Naive thymus-derived CD4-positive, alpha-beta T cell (primary cell): ENCODE measurements at regions not wholly inside any gene's neighbourhood (a gene's known extent, or its start where the extent isn't known, plus 50 kb on each side); places are given as distances from the start of the nearest gene placed in this dataset.

Experiments used
- ATAC-seq: fragments of 150-1000 bp; cut with Tn5 transposase; 2 replicates; pipeline ENCODE4 v1.10.0; 2021; ENCODE audit warnings: mild to moderate bottlenecking, moderate library complexity
- CTCF ChIA-PET: fragments of 350-600 bp; sonication (Branson Sonifier 250); formaldehyde crosslinking; loops from one replicate; lab custom pipeline; 2021; ENCODE audit warnings: antibody characterized with exemption; lab: Charles Lee
- POLR2A ChIA-PET: fragments of 350-600 bp; sonication (Branson Sonifier 250); formaldehyde crosslinking; loops from one replicate; lab custom pipeline; 2021; ENCODE audit warnings: antibody characterized with exemption, inconsistent platforms; lab: Charles Lee
- DNase-seq, 9 donors: peaks; one replicate each; pipeline versions ENCODE4 v3.0.0 to v3.0.0-alpha.2; 2020 to 2022; ENCODE audit warnings: mixed read lengths in 1 of 9
- H3K27ac ChIP-seq: one replicate; pipeline ENCODE4 v1.7.0; 2013; ENCODE audit warnings: mild to moderate bottlenecking, low read depth, low read length, moderate library complexity
- H3K27me3 ChIP-seq, 2 donors: one replicate each; pipeline ENCODE4 v1.7.0; 2013; ENCODE audit warnings: low read length in 2 of 2, mild to moderate bottlenecking in 2 of 2, moderate library complexity in 2 of 2; ENCODE audit not compliant: control insufficient read depth in 2 of 2, insufficient read depth in 2 of 2
- H3K36me3 ChIP-seq, 3 experiments: 1 replicate in 2 of 3; 2 replicates in 1 of 3; pipeline ENCODE4 v1.7.0; 2013; ENCODE audit warnings: low read length in 3 of 3, mild to moderate bottlenecking in 3 of 3, moderate library complexity in 1 of 3; ENCODE audit not compliant: insufficient read depth in 3 of 3, control insufficient read depth in 2 of 3
- H3K4me1 ChIP-seq, 2 donors: one replicate each; pipeline ENCODE4 v1.7.0; 2013; ENCODE audit warnings: low read length in 2 of 2, mild to moderate bottlenecking in 2 of 2, moderate library complexity in 1 of 2; ENCODE audit not compliant: control insufficient read depth in 2 of 2, insufficient read depth in 2 of 2
- H3K4me3 ChIP-seq: 2 replicates; pipeline ENCODE4 v1.7.0; 2013; ENCODE audit warnings: mild to moderate bottlenecking, low read length
- H3K9me3 ChIP-seq, 3 experiments: 1 replicate in 2 of 3; 2 replicates in 1 of 3; pipeline ENCODE4 v1.7.0; 2013; ENCODE audit warnings: low read length in 3 of 3; ENCODE audit not compliant: control insufficient read depth in 2 of 3
- H3K27ac Mint-ChIP-seq, 9 donors: one replicate each; pipeline ENCODE4 v1.8.0; 2020 to 2022; ENCODE audit warnings: mixed read lengths in 9 of 9, mild to moderate bottlenecking in 8 of 9, moderate library complexity in 5 of 9, inconsistent platforms in 2 of 9
- H3K27me3 Mint-ChIP-seq, 5 donors: one replicate each; pipeline ENCODE4 v1.8.0; 2021 to 2022; ENCODE audit warnings: mixed read lengths in 5 of 5, mild to moderate bottlenecking in 1 of 5
- H3K36me3 Mint-ChIP-seq, 5 donors: one replicate each; pipeline ENCODE4 v1.8.0; 2020 to 2022; ENCODE audit warnings: mixed read lengths in 5 of 5, mild to moderate bottlenecking in 3 of 5, inconsistent platforms in 1 of 5
- H3K4me1 Mint-ChIP-seq, 7 donors: one replicate each; pipeline ENCODE4 v1.8.0; 2020 to 2022; ENCODE audit warnings: mixed read lengths in 7 of 7, mild to moderate bottlenecking in 3 of 7, inconsistent platforms in 1 of 7
- H3K4me3 Mint-ChIP-seq, 10 donors: one replicate each; pipeline ENCODE4 v1.8.0; 2020 to 2022; ENCODE audit warnings: mild to moderate bottlenecking in 10 of 10, mixed read lengths in 10 of 10, moderate library complexity in 6 of 10, inconsistent platforms in 2 of 10
- H3K9me3 Mint-ChIP-seq, 11 donors: one replicate each; pipeline ENCODE4 v1.8.0; 2020 to 2022; ENCODE audit warnings: mixed read lengths in 11 of 11, mild to moderate bottlenecking in 4 of 11, inconsistent platforms in 1 of 11, moderate library complexity in 1 of 11
- intact Hi-C, 2 donors: fragments of 100-400 bp; cut with micrococcal nuclease; formaldehyde crosslinking; loops; one replicate each; pipeline ENCODE4 v1.15.1; 2023

GRCh38 chr12:127621366-127621765, 645.6 kb upstream of the TMEM132C start:
- H3K4me1 Mint-ChIP-seq, result no peaks in the 10 kb centered on the region
- no peaks in the 10 kb centered on the region for H3K27me3 Mint-ChIP-seq
- Histone ChIP-seq H3K27ac (no peak overlapping the region), H3K4me1 (no peaks in the 10 kb centered on the region), H3K4me3 (no peak overlapping the region), H3K27me3 (no peaks in the 10 kb centered on the region), H3K9me3 (no peaks in the 10 kb centered on the region), H3K36me3 (no peaks in the 10 kb centered on the region)
- H3K36me3 Mint-ChIP-seq, result peaks cover 0 to 5% (median 0%) of the 10 kb centered on the region in 5 donors
- DNase-seq (no peak), ATAC-seq (no peak)
- intact Hi-C loops, result no loop called here
- H3K9me3 Mint-ChIP-seq, result peaks cover 2 to 17% (median 6%) of the 10 kb centered on the region in 11 donors
- ChIA-PET CTCF (no interaction called here), POLR2A (no interaction called here)
- no peak overlapping the region for H3K27ac Mint-ChIP-seq
- H3K4me3 Mint-ChIP-seq, result no peak overlapping the region

- Histone ChIP-seq H3K4me3 (no peak overlapping the region), H3K9me3 (no peaks in the 10 kb centered on the region), H3K36me3 (no peaks in the 10 kb centered on the region), H3K27me3 (no peaks in the 10 kb centered on the region), H3K27ac (no peak overlapping the region), H3K4me1 (no peaks in the 10 kb centered on the region)
- no peak overlapping the region for H3K4me3 Mint-ChIP-seq
- H3K27me3 Mint-ChIP-seq, result no peaks in the 10 kb centered on the region
- intact Hi-C loops, result no loop called here
- H3K9me3 Mint-ChIP-seq, result peaks cover 2 to 12% (median 3%) of the 10 kb centered on the region in 11 donors
- no peak overlapping the region for H3K27ac Mint-ChIP-seq
- no peaks in the 10 kb centered on the region for H3K4me1 Mint-ChIP-seq
- ATAC-seq, result no peak
- DNase-seq, result no peak
- CTCF ChIA-PET, result no interaction called here
- no peaks in the 10 kb centered on the region for H3K36me3 Mint-ChIP-seq
- POLR2A ChIA-PET, result no interaction called here
Observed at GRCh38 chr12:127623362-127623761, 643.6 kb upstream of the TMEM132C start.

GRCh38 chr12:127625176-127625771, 641.7 kb upstream of the TMEM132C start:
- ATAC-seq (no peak), DNase-seq (no peak)
- no peak overlapping the region for H3K4me3 Mint-ChIP-seq
- Histone ChIP-seq H3K4me3 (no peak overlapping the region), H3K36me3 (no peaks in the 10 kb centered on the region), H3K27me3 (no peaks in the 10 kb centered on the region), H3K9me3 (no peaks in the 10 kb centered on the region), H3K27ac (no peak overlapping the region), H3K4me1 (no peaks in the 10 kb centered on the region)
- H3K27me3 Mint-ChIP-seq, result no peaks in the 10 kb centered on the region
- H3K4me1 Mint-ChIP-seq, result no peaks in the 10 kb centered on the region
- intact Hi-C loops, result no loop called here
- POLR2A ChIA-PET, result no interaction called here
- H3K27ac Mint-ChIP-seq, result no peak overlapping the region
- peaks cover 0 to 11% (median 4%) of the 10 kb centered on the region in 11 donors for H3K9me3 Mint-ChIP-seq
- no peaks in the 10 kb centered on the region for H3K36me3 Mint-ChIP-seq
- CTCF ChIA-PET, result no interaction called here

GRCh38 chr12:127628645-127629044, 638.3 kb upstream of the TMEM132C start:
- ATAC-seq, result no peak
- H3K27me3 Mint-ChIP-seq, result peaks cover 0 to 4% (median 0%) of the 10 kb centered on the region in 5 donors
- Histone ChIP-seq H3K4me1 (no peaks in the 10 kb centered on the region), H3K4me3 (no peak overlapping the region), H3K27me3 (no peaks in the 10 kb centered on the region), H3K9me3 (no peaks in the 10 kb centered on the region), H3K27ac (no peak overlapping the region), H3K36me3 (no peaks in the 10 kb centered on the region)
- H3K4me3 Mint-ChIP-seq, result no peak overlapping the region
- CTCF ChIA-PET, result no interaction called here
- no peaks in the 10 kb centered on the region for H3K36me3 Mint-ChIP-seq
- H3K4me1 Mint-ChIP-seq, result no peaks in the 10 kb centered on the region
- no peak overlapping the region for H3K27ac Mint-ChIP-seq
- DNase-seq, result no peak
- intact Hi-C loops, result no loop called here
- H3K9me3 Mint-ChIP-seq, result peaks cover 0 to 8% (median 0%) of the 10 kb centered on the region in 11 donors
- POLR2A ChIA-PET, result no interaction called here

DNA sequence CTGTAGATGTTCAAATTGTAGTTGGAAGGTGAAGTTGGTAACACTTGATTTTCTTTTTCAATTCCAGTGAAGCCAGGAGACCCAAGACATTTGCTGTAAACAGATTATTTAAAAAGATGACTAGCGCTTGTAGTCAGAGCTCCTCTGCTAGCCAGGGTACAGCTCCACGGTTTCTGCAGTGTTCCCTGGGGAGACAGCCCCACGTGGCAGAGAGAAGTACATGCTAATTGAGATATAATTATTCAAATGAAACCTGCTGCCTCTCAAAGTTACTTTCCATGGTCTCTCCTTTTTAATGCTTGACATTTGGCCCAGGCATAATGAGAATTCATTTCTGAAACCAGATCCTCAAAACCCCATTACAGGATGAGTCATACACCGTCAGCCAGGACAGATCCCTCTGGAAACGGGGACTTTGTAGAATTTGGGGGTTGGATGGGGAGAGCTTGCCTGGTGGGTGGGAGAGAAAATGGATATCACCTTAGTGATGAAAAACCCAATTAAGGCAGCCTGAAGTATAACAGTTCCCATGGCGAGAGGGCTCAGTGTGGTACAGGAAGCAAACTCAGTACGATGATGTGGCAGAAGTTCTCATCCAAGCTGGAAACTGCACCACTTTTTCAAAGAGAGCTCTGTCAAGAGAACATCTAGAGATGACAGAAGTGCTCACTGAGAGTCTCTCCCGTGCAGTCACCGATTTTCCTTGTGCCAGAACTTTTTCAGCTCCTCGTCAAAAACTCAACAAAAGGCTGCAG, 637.7 kb upstream of the TMEM132C start:
- no peak for ATAC-seq
- Histone ChIP-seq H3K9me3 (no peaks in the 10 kb centered on the region), H3K27me3 (no peaks in the 10 kb centered on the region), H3K36me3 (no peaks in the 10 kb centered on the region), H3K27ac (no peak overlapping the region), H3K4me1 (no peaks in the 10 kb centered on the region), H3K4me3 (no peak overlapping the region)
- no peak overlapping the region for H3K27ac Mint-ChIP-seq
- CTCF ChIA-PET, result no interaction called here
- no peaks in the 10 kb centered on the region for H3K36me3 Mint-ChIP-seq
- no peaks in the 10 kb centered on the region for H3K4me1 Mint-ChIP-seq
- no peak for DNase-seq
- H3K4me3 Mint-ChIP-seq, result no peak overlapping the region
- intact Hi-C loops, result no loop called here
- peaks cover 0 to 8% (median 0%) of the 10 kb centered on the region in 11 donors for H3K9me3 Mint-ChIP-seq
- POLR2A ChIA-PET, result no interaction called here
- H3K27me3 Mint-ChIP-seq, result peaks cover 0 to 4% (median 0%) of the 10 kb centered on the region in 5 donors

- no peaks in the 10 kb centered on the region for H3K36me3 ChIP-seq
- ChIA-PET POLR2A (no interaction called here), CTCF (no interaction called here)
- H3K4me1 ChIP-seq, result no peaks in the 10 kb centered on the region
- no peaks in the 10 kb centered on the region for H3K4me1 Mint-ChIP-seq
- no peaks in the 10 kb centered on the region for H3K36me3 Mint-ChIP-seq
- intact Hi-C loops, result no loop called here
- no peak overlapping the region for H3K4me3 ChIP-seq
- no peak for ATAC-seq
- peaks cover 0 to 4% (median 0%) of the 10 kb centered on the region in 5 donors for H3K27me3 Mint-ChIP-seq
- H3K27me3 ChIP-seq, result no peaks in the 10 kb centered on the region
- H3K9me3 Mint-ChIP-seq, result peaks cover 0 to 8% (median 0%) of the 10 kb centered on the region in 11 donors
- H3K27ac Mint-ChIP-seq, result no peak overlapping the region
- no peaks in the 10 kb centered on the region for H3K9me3 ChIP-seq
- no peak overlapping the region for H3K4me3 Mint-ChIP-seq
- DNase-seq, result no peak
- no peak overlapping the region for H3K27ac ChIP-seq
Observed at GRCh38 chr12:127632461-127632860, 634.5 kb upstream of the TMEM132C start.

GRCh38 chr12:127635838-127636237, 631.1 kb upstream of the TMEM132C start:
- Mint-ChIP-seq H3K36me3 (no peaks in the 10 kb centered on the region), H3K9me3 (peaks cover 0 to 8% (median 4%) of the 10 kb centered on the region in 11 donors), H3K27me3 (peaks cover 0 to 4% (median 0%) of the 10 kb centered on the region in 5 donors), H3K4me3 (no peak overlapping the region), H3K27ac (no peak overlapping the region), H3K4me1 (no peaks in the 10 kb centered on the region)
- Histone ChIP-seq H3K9me3 (no peaks in the 10 kb centered on the region), H3K27ac (no peak overlapping the region), H3K4me3 (no peak overlapping the region), H3K36me3 (no peaks in the 10 kb centered on the region), H3K27me3 (no peaks in the 10 kb centered on the region), H3K4me1 (no peaks in the 10 kb centered on the region)
- DNase-seq, result no peak
- ATAC-seq, result no peak
- POLR2A ChIA-PET, result no interaction called here
- CTCF ChIA-PET, result no interaction called here
- intact Hi-C loops, result no loop called here
